ENCODE measurements at regions not wholly inside any gene's neighbourhood (a gene's known extent, or its start where the extent isn't known, plus 50 kb on each side); places are given as distances from the start of the nearest gene placed in this dataset.

GRCh38 chr3:55413236-55413635 lies 73.9 kb downstream of the WNT5A start:
- H3K27ac Mint-ChIP-seq: no peak overlapping the region
- no peaks in the 10 kb centered on the region for H3K4me1 Mint-ChIP-seq (ENCODE audit: low read depth)
- no peaks in the 10 kb centered on the region for H3K36me3 Mint-ChIP-seq (ENCODE audit: low read depth)
- peaks cover 8% of the 10 kb centered on the region for H3K9me3 Mint-ChIP-seq (ENCODE audit: insufficient read depth)
- ATAC-seq: no peak
- ChIA-PET POLR2A (no interaction called here), CTCF (no interaction called here)
- H3K4me3 Mint-ChIP-seq: no peak overlapping the region
- DNase-seq: no peak
- no peaks in the 10 kb centered on the region for H3K27me3 Mint-ChIP-seq (ENCODE audit: low read depth)

GRCh38 chr3:55412545-55412944 lies 74.6 kb downstream of the WNT5A start:
- no peak for ATAC-seq
- Mint-ChIP-seq H3K36me3 (ENCODE audit: low read depth) (no peaks in the 10 kb centered on the region), H3K4me1 (ENCODE audit: low read depth) (no peaks in the 10 kb centered on the region), H3K27ac (no peak overlapping the region), H3K4me3 (no peak overlapping the region), H3K9me3 (ENCODE audit: insufficient read depth) (peaks cover 8% of the 10 kb centered on the region), H3K27me3 (ENCODE audit: low read depth) (no peaks in the 10 kb centered on the region)
- no peak for DNase-seq
- ChIA-PET POLR2A (no interaction called here), CTCF (no interaction called here)

DNA sequence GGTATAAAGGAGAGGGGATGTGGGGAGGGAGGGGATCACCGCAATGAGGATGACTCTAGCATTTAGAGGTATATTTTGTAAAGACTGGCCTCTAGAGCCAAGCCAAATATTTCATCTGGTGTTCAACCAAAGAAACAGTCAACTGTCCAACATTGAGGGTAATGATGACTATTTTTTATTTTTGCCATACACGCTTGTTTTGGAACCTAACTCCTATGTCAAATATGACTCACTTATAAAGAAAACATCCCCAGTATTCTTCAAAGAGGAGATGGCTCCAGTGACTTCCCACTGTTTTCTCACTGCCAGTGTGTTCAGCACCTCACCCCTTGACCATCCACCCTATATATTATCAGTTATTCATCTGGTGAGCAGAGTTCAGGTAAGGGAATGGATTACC lies 77.3 kb downstream of the WNT5A start:
- no peaks in the 10 kb centered on the region for H3K4me1 Mint-ChIP-seq (ENCODE audit: low read depth)
- CTCF ChIA-PET: no interaction called here
- POLR2A ChIA-PET: no interaction called here

GRCh38 chr3:55408193-55408826 lies 78.8 kb downstream of the WNT5A start:
- POLR2A ChIA-PET: no interaction called here

More for the DNA sequence above, 77.3 kb downstream of the WNT5A start:
- no peak overlapping the region for H3K27ac Mint-ChIP-seq
- no peak overlapping the region for H3K4me3 Mint-ChIP-seq
- no peak for DNase-seq
- H3K27me3 Mint-ChIP-seq (ENCODE audit: low read depth): no peaks in the 10 kb centered on the region
- no peak for ATAC-seq
- H3K9me3 Mint-ChIP-seq (ENCODE audit: insufficient read depth): peaks cover 3% of the 10 kb centered on the region
- no peaks in the 10 kb centered on the region for H3K36me3 Mint-ChIP-seq (ENCODE audit: low read depth)

DNA sequence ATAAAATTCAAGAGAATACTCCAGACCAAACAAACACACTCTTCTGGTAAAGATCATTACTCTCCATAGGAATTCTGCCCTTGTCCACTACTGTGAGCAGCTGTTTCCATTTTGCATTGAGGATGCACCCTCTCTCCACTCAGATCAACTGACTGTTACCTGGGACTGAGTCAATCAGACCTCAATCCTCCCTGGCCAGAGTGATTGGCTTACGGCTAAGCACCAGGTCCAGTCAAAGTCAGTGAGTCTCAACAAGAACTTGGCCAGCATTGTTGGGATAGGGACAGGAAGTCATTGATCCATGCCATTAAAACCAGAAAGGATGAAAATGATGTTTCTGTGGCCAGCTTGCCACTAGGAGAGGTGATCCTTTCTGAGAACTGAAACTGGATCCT lies 79.7 kb downstream of the WNT5A start:
- no peak overlapping the region for H3K27ac Mint-ChIP-seq
- H3K4me1 Mint-ChIP-seq (ENCODE audit: low read depth): no peaks in the 10 kb centered on the region
- H3K4me3 Mint-ChIP-seq: no peak overlapping the region
- peaks cover 3% of the 10 kb centered on the region for H3K9me3 Mint-ChIP-seq (ENCODE audit: insufficient read depth)
- no peak for ATAC-seq
- H3K27me3 Mint-ChIP-seq (ENCODE audit: low read depth): no peaks in the 10 kb centered on the region
- DNase-seq: no peak
- H3K36me3 Mint-ChIP-seq (ENCODE audit: low read depth): no peaks in the 10 kb centered on the region
- POLR2A ChIA-PET: no interaction called here
- CTCF ChIA-PET: no interaction called here

More at GRCh38 chr3:55408193-55408826, 78.8 kb downstream of the WNT5A start:
- CTCF ChIA-PET: no interaction called here
- H3K9me3 Mint-ChIP-seq (ENCODE audit: insufficient read depth): peaks cover 3% of the 10 kb centered on the region
- no peak overlapping the region for H3K4me3 Mint-ChIP-seq
- no peak for DNase-seq
- no peak overlapping the region for H3K27ac Mint-ChIP-seq
- H3K4me1 Mint-ChIP-seq (ENCODE audit: low read depth): no peaks in the 10 kb centered on the region
- no peaks in the 10 kb centered on the region for H3K36me3 Mint-ChIP-seq (ENCODE audit: low read depth)
- no peaks in the 10 kb centered on the region for H3K27me3 Mint-ChIP-seq (ENCODE audit: low read depth)
- no peak for ATAC-seq

GRCh38 chr3:55406696-55407425 lies 80.2 kb downstream of the WNT5A start:
- no peak for ATAC-seq
- no peaks in the 10 kb centered on the region for H3K27me3 Mint-ChIP-seq (ENCODE audit: low read depth)
- no peak overlapping the region for H3K4me3 Mint-ChIP-seq
- peaks cover 3% of the 10 kb centered on the region for H3K9me3 Mint-ChIP-seq (ENCODE audit: insufficient read depth)
- POLR2A ChIA-PET: no interaction called here
- H3K36me3 Mint-ChIP-seq (ENCODE audit: low read depth): no peaks in the 10 kb centered on the region
- no peak for DNase-seq
- no peak overlapping the region for H3K27ac Mint-ChIP-seq
- H3K4me1 Mint-ChIP-seq (ENCODE audit: low read depth): no peaks in the 10 kb centered on the region
- CTCF ChIA-PET: no interaction called here

GRCh38 chr3:55405436-55405835 lies 81.7 kb downstream of the WNT5A start:
- CTCF ChIA-PET: no interaction called here
- DNase-seq: no peak

DNA sequence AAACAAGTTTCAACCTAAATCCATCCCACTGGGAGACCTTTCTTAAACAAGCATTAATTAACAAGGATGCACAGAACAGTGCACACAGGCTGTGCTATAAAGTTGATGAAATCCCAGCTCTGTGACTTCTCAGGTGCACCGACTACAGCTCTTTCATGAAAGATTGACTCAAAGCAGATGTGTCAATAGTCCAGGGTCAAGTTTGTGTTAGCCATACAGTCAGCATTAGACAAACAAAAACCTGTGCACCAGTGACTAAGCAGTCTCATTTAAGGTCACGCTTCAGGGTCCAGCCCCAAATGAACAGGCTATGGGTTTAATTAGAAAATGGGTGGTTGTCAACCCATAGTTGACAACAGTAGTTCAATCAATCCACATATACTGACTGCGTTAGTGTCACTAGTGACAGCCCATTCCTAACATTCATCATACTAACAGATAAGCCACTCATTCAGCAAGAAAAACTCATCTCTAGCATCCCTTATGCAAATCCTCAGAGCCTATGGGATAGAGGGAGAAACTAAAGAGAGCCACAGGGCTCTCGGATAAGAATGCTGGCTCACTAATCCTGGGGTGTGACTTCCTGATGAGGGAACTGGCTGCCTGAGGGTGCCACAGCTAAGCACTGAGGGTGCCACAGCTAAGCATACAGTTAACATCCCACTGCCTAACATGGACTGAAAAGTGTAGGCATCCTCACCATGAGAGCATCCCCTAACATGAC lies 84.1 kb downstream of the WNT5A start:
- POLR2A ChIA-PET: no interaction called here
- Mint-ChIP-seq H3K4me1 (ENCODE audit: low read depth) (no peaks in the 10 kb centered on the region), H3K27ac (no peak overlapping the region)

More at GRCh38 chr3:55405436-55405835, 81.7 kb downstream of the WNT5A start:
- Mint-ChIP-seq H3K4me1 (ENCODE audit: low read depth) (no peaks in the 10 kb centered on the region), H3K27me3 (ENCODE audit: low read depth) (no peaks in the 10 kb centered on the region), H3K27ac (no peak overlapping the region), H3K36me3 (ENCODE audit: low read depth) (no peaks in the 10 kb centered on the region), H3K4me3 (no peak overlapping the region), H3K9me3 (ENCODE audit: insufficient read depth) (peaks cover 3% of the 10 kb centered on the region)
- POLR2A ChIA-PET: no interaction called here
- ATAC-seq: no peak

GRCh38 chr3:55380561-55380960 lies 106.5 kb downstream of the WNT5A start:
- CTCF ChIA-PET: interaction anchor here (0.6 kb wide), 1 partner anchor 303 kb away, joined by 3 read pairs; no protein-coding TSS in a partner anchor
- DNase-seq (no peak), ATAC-seq (no peak)
- Mint-ChIP-seq H3K36me3 (ENCODE audit: low read depth) (no peaks in the 10 kb centered on the region), H3K4me1 (ENCODE audit: low read depth) (no peaks in the 10 kb centered on the region), H3K4me3 (no peak overlapping the region), H3K27ac (no peak overlapping the region), H3K9me3 (ENCODE audit: insufficient read depth) (no peaks in the 10 kb centered on the region), H3K27me3 (ENCODE audit: low read depth) (no peaks in the 10 kb centered on the region)
- POLR2A ChIA-PET: no interaction called here

More for the DNA sequence above, 84.1 kb downstream of the WNT5A start:
- CTCF ChIA-PET: no interaction called here
- DNase-seq: no peak
- no peak for ATAC-seq
- peaks cover 2% of the 10 kb centered on the region for H3K9me3 Mint-ChIP-seq (ENCODE audit: insufficient read depth)
- H3K36me3 Mint-ChIP-seq (ENCODE audit: low read depth): no peaks in the 10 kb centered on the region
- H3K27me3 Mint-ChIP-seq (ENCODE audit: low read depth): no peaks in the 10 kb centered on the region
- H3K4me3 Mint-ChIP-seq: no peak overlapping the region

GRCh38 chr3:55376753-55377347 lies 110.3 kb downstream of the WNT5A start:
- no peaks in the 10 kb centered on the region for H3K4me1 Mint-ChIP-seq (ENCODE audit: low read depth)
- DNase-seq (no peak), ATAC-seq (no peak)
- H3K27ac Mint-ChIP-seq: no peak overlapping the region
- no peak overlapping the region for H3K4me3 Mint-ChIP-seq
- H3K36me3 Mint-ChIP-seq (ENCODE audit: low read depth): no peaks in the 10 kb centered on the region
- no peaks in the 10 kb centered on the region for H3K9me3 Mint-ChIP-seq (ENCODE audit: insufficient read depth)
- ChIA-PET POLR2A (no interaction called here), CTCF (no interaction called here)
- H3K27me3 Mint-ChIP-seq (ENCODE audit: low read depth): no peaks in the 10 kb centered on the region

DNA sequence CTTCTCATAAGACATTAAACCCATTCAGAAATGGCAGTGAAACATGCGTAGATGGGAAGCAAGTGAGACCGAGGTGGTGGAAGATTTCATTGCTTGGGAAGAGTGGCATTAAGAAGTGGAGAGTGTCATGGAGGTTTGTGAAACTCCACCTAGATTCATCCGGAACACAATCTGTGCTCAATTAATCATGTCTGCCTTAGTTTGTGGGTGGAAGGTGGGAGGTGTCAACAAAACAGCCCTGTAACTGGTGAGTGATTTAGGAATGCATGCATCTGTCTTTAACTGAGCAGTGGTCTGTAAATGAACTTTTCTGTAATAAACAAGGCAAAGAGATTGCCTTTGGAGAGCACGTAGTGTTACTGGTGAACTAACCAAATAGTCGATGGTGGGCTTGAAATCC lies 113.7 kb downstream of the WNT5A start:
- no peak overlapping the region for H3K27ac Mint-ChIP-seq
- H3K4me3 Mint-ChIP-seq: no peak overlapping the region
- POLR2A ChIA-PET: no interaction called here
- no peak for ATAC-seq
- no peaks in the 10 kb centered on the region for H3K4me1 Mint-ChIP-seq (ENCODE audit: low read depth)
- no peaks in the 10 kb centered on the region for H3K9me3 Mint-ChIP-seq (ENCODE audit: insufficient read depth)
- DNase-seq: no peak
- no peaks in the 10 kb centered on the region for H3K36me3 Mint-ChIP-seq (ENCODE audit: low read depth)
- CTCF ChIA-PET: no interaction called here
- H3K27me3 Mint-ChIP-seq (ENCODE audit: low read depth): no peaks in the 10 kb centered on the region

GRCh38 chr3:55370272-55370671 lies 116.8 kb downstream of the WNT5A start:
- H3K4me3 Mint-ChIP-seq: no peak overlapping the region
- CTCF ChIA-PET: no interaction called here
- H3K27ac Mint-ChIP-seq: no peak overlapping the region
- DNase-seq (no peak), ATAC-seq (no peak)
- H3K27me3 Mint-ChIP-seq (ENCODE audit: low read depth): no peaks in the 10 kb centered on the region
- H3K36me3 Mint-ChIP-seq (ENCODE audit: low read depth): no peaks in the 10 kb centered on the region
- no peaks in the 10 kb centered on the region for H3K4me1 Mint-ChIP-seq (ENCODE audit: low read depth)
- H3K9me3 Mint-ChIP-seq (ENCODE audit: insufficient read depth): no peaks in the 10 kb centered on the region
- POLR2A ChIA-PET: no interaction called here
